ENCODE measurements at regions not wholly inside any gene's neighbourhood (a gene's known extent, or its start where the extent isn't known, plus 50 kb on each side); places are given as distances from the start of the nearest gene placed in this dataset.

DNA sequence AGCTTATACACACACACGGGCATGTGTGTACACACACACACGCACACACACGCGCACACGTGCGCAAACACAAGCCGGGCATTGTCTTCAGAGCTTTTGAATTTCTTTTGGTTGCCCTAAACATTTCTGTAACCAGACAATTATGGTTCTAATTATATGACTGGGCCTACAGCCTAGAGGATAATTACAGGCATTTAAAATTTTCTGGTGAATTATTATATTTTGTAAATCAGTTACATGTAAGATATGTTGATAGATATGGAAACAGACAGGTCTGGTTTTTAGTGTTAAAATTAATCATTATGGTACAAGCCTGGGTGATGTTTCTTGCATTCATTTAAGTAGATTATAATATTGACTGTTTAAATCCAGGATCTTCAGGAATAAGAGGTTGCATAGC lies 1120.5 kb downstream of the ADGRL3 start:
- TF ChIP-seq, protein P1, sequence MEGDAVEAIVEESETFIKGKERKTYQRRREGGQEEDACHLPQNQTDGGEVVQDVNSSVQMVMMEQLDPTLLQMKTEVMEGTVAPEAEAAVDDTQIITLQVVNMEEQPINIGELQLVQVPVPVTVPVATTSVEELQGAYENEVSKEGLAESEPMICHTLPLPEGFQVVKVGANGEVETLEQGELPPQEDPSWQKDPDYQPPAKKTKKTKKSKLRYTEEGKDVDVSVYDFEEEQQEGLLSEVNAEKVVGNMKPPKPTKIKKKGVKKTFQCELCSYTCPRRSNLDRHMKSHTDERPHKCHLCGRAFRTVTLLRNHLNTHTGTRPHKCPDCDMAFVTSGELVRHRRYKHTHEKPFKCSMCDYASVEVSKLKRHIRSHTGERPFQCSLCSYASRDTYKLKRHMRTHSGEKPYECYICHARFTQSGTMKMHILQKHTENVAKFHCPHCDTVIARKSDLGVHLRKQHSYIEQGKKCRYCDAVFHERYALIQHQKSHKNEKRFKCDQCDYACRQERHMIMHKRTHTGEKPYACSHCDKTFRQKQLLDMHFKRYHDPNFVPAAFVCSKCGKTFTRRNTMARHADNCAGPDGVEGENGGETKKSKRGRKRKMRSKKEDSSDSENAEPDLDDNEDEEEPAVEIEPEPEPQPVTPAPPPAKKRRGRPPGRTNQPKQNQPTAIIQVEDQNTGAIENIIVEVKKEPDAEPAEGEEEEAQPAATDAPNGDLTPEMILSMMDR (IDR thresholded peaks at IDR 0.05): no peak
- TF ChIP-seq POLR2A (IDR thresholded peaks at IDR 0.05): no peak

Measured in uterus (tissue), 2 donors.